ENCODE measurements at regions not wholly inside any gene's neighbourhood (a gene's known extent, or its start where the extent isn't known, plus 50 kb on each side); places are given as distances from the start of the nearest gene placed in this dataset.
A peak's percentile ranks its signal among the peaks of the same experiment; 100 is the strongest.
"Not testable (repeated sequence)": the region's sequence is repeated elsewhere in the genome, so short reads cannot be mapped to it uniquely, and the experiment has no call there.

- no peak for DNase-seq (ENCODE audit: low read depth)
These were observed 624.2 kb downstream of the PRR16 start for GRCh38 chr5:121088341-121088740.

- no peak for DNase-seq (ENCODE audit: low read depth)
These were observed 626.7 kb downstream of the PRR16 start for GRCh38 chr5:121090822-121091221.

GRCh38 chr5:121100931-121101330, 636.8 kb downstream of the PRR16 start:
- DNase-seq (ENCODE audit: low read depth) = no peak

- DNase-seq (ENCODE audit: low read depth) = no peak
These were observed 641.8 kb downstream of the PRR16 start for GRCh38 chr5:121105921-121106320.

- not testable (repeated sequence) for DNase-seq (ENCODE audit: low read depth)
These were observed 642.9 kb downstream of the PRR16 start for GRCh38 chr5:121106721-121107690.

- no peak for DNase-seq (ENCODE audit: low read depth)
These were observed 644.6 kb downstream of the PRR16 start for GRCh38 chr5:121108725-121109124.

- DNase-seq (ENCODE audit: low read depth) = no peak
These were observed 645.7 kb downstream of the PRR16 start for GRCh38 chr5:121109817-121110216.

GRCh38 chr5:121121786-121122185, 657.7 kb downstream of the PRR16 start:
- DNase-seq (ENCODE audit: low read depth) = no peak

- no peak for DNase-seq (ENCODE audit: low read depth)
These were observed 674.4 kb downstream of the PRR16 start for GRCh38 chr5:121138495-121138907.

GRCh38 chr5:121138952-121139351, 674.9 kb downstream of the PRR16 start:
- DNase-seq (ENCODE audit: low read depth) = no peak

GRCh38 chr5:121144764-121145163, 680.7 kb downstream of the PRR16 start:
- no peak for DNase-seq (ENCODE audit: low read depth)

- no peak for DNase-seq (ENCODE audit: low read depth)
These were observed 687.4 kb downstream of the PRR16 start for GRCh38 chr5:121151534-121151933.

GRCh38 chr5:121152411-121152810, 688.3 kb downstream of the PRR16 start:
- no peak for DNase-seq (ENCODE audit: low read depth)

- DNase-seq (ENCODE audit: low read depth) = no peak
These were observed 692.5 kb downstream of the PRR16 start for GRCh38 chr5:121156565-121156964.

GRCh38 chr5:121158451-121158850, 693.2 kb upstream of the FTMT start:
- peak; percentile 8 for DNase-seq (ENCODE audit: low read depth)

GRCh38 chr5:121160591-121160990, 691.1 kb upstream of the FTMT start:
- no peak for DNase-seq (ENCODE audit: low read depth)

GRCh38 chr5:121164632-121165031, 687.0 kb upstream of the FTMT start:
- no peak for DNase-seq (ENCODE audit: low read depth)

GRCh38 chr5:121171361-121171760, 680.3 kb upstream of the FTMT start:
- DNase-seq (ENCODE audit: low read depth) = no peak

GRCh38 chr5:121171834-121172233, 679.8 kb upstream of the FTMT start:
- no peak for DNase-seq (ENCODE audit: low read depth)

- no peak for DNase-seq (ENCODE audit: low read depth)
These were observed 677.3 kb upstream of the FTMT start for GRCh38 chr5:121174351-121174750.

GRCh38 chr5:121175986-121176385, 675.7 kb upstream of the FTMT start:
- DNase-seq (ENCODE audit: low read depth) = no peak

- DNase-seq (ENCODE audit: low read depth) = no peak
These were observed 668.7 kb upstream of the FTMT start for GRCh38 chr5:121182788-121183490.
